Keratinocyte (primary cell): ENCODE measurements at regions not wholly inside any gene's neighbourhood (a gene's known extent, or its start where the extent isn't known, plus 50 kb on each side); places are given as distances from the start of the nearest gene placed in this dataset.

Source experiments
- CTCF ChIP-seq, 3 experiments: IDR thresholded peaks in 1 of 3; conservative IDR thresholded peaks in 1 of 3; optimal IDR thresholded peaks in 1 of 3; 2 replicates in 2 of 3; 3 replicates in 1 of 3; pipeline versions ENCODE3 to v1.5.1; 2011; ENCODE audit warnings: low read length in 3 of 3, mild to moderate bottlenecking in 3 of 3, moderate library complexity in 2 of 3, control low read depth in 1 of 3, inconsistent platforms in 1 of 3; ENCODE audit not compliant: insufficient read depth in 2 of 3; ENCODE audit errors: extremely low read depth in 1 of 3
- EZH2 ChIP-seq: IDR thresholded peaks from one replicate; pipeline ENCODE4 v1.6.1; 2012; ENCODE audit warnings: inconsistent platforms, mild to moderate bottlenecking, low read length, moderate library complexity

DNA sequence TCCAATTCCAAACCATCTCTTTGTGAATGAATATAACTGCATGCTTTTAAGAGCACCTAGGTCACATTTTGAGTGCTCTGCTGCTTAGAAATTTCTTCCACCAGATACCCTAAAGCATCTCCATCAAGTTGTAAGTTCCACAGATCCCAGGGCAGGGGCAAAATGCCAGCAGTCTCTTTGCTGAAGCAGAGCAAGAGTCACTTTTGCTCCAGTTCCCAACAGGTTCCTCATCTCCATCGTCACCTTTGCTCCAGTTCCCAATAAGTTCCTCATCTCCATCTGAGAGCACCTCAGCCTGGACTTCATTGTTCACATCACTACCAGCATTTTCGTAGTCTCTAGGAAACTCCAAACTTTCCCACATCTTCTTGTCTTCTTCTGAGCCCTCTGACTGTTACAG, 116.7 kb upstream of the ALKAL2 start:
- no peak for TF ChIP-seq CTCF (optimal IDR thresholded peaks at IDR 0.05 in 1 of 3, IDR thresholded peaks at IDR 0.05 in 1 of 3, conservative IDR thresholded peaks at IDR 0.05 in 1 of 3; ENCODE audit: extremely low read depth in 1 of 3, insufficient read depth in 2 of 3, low read length in 3 of 3)
- no peak for TF ChIP-seq EZH2
